Mucosa of gallbladder (tissue), 1 donor: ENCODE measurements at regions not wholly inside any gene's neighbourhood (a gene's known extent, or its start where the extent isn't known, plus 50 kb on each side); places are given as distances from the start of the nearest gene placed in this dataset.
"Not testable (repeated sequence)": the region's sequence is repeated elsewhere in the genome, so short reads cannot be mapped to it uniquely, and the experiment has no call there.

Source experiments
- DNase-seq: peaks from one replicate; pipeline ENCODE4 v3.0.0-alpha.2; 2020; ENCODE audit warnings: low spot score
- donor health status: DM: no; HTN: no; CAD: no.

DNA sequence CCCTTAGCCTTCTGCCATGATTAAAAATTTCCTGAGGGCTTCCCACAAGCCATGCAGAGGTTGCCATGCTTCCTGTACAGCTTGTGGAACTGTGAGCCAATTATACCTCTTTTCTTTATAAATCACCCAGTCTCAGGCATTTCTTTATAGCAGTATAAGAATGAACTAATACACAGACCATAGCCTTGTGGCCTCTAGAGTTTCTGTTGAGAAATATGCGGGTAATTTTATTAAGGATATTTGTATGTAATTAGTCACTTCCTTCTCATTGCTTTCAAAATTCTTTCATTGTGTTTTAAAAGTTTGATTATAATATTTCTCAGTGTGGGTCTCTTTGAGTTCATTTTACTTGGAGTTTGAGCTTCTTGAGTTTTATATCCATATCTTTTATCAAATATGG, 484.9 kb downstream of the COL12A1 start:
- DNase-seq, result no peak

DNA sequence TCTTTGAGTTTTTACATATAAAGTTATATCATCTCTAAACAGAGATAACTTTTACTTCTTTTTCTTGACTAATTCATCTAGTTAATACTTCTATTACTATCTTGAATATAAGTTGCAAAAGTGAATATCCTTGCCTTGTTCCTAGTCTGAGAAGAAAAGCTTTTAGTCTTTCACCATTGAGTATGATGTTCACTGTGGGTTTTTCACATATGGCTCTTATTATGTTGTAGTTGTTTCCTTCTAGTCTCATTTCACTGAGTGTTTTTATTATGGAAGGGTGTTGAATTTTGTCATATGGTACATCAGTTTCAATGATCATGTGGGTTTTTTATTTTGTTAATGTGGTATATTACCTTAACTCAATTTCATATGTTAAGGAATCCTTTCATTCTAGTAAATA, 488.3 kb downstream of the COL12A1 start:
- DNase-seq, result no peak

DNA sequence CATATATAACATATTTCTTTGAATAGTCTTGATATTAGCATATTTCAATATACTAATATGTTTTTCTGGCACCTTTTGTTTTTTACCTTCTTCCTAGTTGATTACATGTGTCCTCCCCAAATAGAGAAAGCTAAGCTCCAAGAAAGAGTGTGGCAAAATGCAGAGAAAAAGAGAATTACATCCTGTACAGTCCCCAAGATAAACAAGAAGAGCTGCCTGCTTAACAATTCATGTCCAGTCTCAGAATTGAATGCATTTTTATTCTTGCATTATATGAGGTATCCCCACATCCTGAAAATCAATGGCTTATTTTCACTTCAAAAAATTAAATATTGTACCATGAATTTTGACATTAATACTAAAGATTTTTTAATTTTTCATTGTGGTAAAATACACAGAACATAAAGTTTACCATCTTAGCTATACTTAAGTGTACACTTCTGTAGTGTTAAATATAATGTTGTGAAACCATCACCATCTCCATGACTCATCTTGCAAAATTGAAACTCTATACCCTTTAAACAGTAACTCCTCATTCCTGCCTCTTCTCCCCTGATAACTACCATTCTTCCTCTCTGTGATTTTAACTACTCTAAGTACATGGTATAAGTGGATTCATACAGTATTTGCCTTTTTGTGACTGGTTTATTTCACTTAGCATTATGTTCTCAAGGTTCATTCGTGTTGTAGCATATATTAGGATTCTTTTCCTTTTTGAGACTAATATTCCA, 490.3 kb downstream of the COL12A1 start:
- no peak for DNase-seq

DNA sequence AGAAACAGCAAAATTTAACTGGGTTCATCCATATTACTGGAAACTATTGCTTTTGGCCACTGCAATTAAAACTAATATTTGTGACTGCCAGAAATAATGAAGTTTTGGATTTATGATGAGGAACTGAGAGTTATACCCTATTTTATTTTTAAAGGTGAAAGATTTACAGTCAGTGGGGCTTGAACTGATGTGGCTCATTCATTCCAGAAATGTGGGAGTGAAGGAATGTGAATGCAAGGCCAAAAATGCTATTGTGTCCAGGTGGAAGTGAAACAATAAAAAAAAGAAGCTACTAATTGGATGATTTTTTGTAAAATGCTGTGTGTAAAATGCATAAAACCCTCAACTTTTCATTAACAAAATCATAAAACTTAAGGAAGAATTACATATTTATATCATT, 491.9 kb downstream of the COL12A1 start:
- DNase-seq, result no peak

DNA sequence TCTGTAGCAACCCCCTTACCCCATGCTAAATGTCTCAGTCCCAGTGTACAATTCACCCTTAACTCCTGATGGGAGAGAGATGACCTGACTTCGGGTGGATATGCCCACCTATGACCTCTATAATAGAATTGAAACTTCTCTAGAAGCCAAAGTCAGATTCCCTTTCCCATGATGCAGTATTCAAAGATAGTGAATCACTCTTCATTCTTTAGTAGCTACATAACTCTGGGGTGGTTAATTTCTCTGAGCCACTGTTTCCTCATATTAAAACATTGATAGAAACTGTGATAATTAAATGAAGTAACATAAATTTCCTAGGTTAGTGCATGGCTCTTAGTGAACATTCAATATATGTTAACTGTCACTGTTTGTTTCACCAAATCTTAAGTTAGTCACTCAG, 500.4 kb downstream of the COL12A1 start:
- DNase-seq, result no peak

DNA sequence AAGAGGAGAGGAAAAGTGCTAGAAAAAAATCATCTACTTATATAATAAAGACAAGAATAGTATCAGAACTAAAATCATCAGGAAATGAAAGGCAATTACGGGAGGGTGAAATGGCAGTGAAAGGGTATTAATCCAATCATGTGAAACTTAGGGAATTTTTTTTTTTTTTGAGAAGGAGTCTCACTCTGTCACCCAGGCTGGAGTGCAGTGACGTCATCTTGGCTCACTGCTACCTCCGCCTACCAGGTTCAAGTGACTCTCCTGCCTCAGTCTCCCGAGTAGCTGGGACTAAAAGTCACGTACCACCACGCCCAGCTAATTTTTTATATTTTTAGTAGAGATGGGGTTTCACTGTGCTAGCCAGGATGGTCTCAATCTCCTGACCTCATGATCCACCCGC, 501.3 kb downstream of the COL12A1 start:
- DNase-seq, result not testable (repeated sequence)

DNA sequence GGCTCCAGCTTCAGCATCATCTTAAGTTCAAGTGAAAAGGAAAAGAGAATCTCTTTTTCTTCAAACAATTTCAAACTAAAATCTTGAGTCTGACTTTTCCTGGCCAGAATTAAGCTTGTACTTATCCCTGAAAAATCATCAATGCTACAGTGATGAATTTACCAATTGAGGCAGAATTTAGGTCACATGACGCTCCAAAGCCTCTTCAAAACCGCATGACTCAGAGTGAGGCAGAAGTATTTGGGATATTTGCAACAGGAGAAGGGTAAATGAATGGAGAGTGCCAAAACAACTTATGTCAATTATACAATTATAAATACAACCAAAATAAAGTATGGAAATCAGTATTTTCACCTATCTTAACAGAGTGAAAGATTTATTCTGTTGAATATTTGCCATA, 515.5 kb downstream of the COL12A1 start:
- no peak for DNase-seq

DNA sequence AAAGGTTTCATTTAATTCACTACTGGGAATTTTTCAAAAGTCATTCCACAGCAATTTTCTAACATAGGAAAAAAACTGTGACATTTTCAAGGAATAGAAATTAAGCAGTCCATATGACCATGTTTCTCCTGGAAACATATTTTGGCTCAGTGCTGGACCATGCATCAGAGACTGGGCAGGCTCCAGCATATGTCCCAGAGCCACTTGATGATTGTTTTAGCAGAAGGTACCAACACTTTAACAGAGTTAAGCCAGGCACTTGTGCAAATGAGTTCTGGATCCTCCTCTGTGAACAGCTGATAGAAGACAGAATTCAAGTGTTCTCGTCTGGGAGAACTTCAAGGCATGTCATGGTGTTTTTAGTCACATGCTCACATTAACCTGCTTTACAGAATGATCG, 516.3 kb downstream of the COL12A1 start:
- no peak for DNase-seq

DNA sequence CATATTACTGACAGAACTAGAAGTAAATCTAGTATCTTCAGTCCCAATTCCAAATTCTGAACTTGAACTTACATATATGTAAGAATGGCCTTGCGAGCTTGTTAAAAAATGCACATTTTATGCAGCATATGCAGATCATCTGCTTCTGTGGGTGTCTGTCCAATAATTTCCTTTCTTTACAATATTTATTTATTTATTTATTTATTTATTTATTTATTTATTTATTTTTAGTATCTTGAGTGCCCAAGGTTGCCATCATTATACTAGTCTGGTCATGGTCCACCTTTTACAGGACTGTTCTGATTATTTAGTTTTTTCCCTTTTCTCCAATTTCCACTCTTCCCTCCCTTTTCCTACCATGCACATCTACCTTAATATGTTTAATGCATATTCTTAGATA, 528.4 kb downstream of the COL12A1 start:
- DNase-seq, result no peak

DNA sequence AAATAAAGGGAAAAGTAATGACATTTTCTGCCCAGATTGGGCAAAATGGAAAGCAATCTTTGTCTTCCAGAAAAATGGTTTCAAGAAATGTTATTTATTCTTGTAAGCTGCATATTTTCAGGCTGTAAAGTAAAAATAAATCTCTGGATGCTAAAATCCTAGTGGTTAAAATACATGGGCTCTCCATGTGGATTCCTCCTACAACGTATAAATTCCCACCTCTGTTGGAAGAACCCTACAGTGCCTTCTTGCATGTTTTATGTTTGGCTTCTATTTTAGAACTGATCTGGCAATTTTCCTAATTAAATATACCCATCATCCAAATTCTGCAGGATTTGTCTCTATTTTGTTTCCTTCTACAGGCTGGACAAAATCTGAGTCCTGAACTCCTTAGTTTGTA, 528.9 kb downstream of the COL12A1 start:
- no peak for DNase-seq

DNA sequence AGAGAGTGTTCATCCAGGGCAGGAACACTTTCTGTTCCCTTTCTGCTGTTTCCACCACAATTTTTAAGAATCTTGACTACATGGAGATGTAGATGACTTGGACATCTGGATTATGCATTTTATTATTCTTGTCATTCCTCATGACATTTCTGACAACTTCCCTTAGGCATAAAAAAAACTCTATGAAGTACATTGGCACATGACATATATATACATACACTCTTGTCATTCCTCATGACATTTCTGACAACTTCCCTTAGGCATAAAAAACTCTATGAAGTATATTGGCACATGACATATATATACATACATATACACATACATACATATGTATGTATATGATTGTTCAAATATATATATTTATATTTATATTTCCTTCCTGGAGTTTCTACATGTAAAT, 531.5 kb downstream of the COL12A1 start:
- DNase-seq, result no peak

DNA sequence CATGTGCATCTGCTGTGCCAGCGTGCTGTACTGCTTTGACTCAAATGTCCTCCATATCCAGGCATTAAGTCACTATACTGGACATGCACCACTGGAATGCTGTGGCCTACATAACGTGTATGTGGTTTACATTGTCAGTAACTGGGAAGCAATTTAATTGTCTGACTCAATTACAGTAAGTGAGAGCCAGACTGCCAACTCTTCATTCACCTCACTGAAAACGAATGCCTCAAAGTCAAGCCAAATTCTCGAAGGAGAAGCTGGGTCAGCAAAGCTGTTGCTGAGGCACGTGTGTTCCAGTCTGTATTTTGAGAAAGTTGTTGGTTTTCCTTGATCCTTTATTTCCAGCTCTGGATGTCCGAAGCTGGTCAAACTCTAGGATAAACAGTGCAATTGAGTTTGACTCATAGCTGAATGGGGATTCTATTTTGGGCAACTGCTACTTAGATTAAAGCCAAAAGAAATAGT, 534.3 kb downstream of the COL12A1 start:
- DNase-seq, result no peak

DNA sequence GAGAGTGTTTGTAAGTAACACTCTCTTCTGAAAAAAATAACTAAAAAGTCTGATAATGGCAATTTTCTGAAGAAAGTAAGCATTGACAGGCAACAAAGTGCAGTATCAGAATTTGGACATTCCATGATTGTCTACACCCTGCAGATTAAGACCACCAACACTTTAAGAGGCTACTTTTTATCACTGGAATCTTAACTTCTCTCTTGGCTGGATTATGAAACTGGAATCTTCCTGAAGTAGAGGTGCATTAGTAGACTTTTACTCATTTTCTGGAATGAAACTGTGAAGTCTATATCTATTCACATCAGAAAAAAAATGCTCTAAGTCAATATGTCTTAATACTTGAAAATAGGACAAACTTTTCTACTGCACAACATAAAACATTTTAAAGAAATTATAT, 547.5 kb downstream of the COL12A1 start:
- DNase-seq, result no peak

DNA sequence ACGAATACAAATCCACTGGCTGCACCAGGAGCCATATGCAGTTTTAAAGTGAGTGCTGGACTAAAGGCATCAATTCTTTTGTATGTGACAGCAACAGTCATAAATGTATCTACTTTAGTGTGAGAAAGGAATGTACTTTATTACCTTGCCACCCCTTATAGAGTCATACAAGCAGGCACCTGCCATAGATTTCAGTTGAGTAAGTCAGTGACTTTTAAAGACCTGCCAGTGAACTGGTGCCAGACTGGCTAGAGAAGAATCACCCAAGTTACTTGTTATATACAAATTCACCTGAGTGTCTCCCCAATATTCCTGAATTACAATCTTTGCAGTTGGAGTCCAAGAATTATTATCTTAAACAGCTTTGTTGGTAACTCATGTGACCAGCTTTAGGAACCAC, 547.9 kb downstream of the COL12A1 start:
- no peak for DNase-seq

DNA sequence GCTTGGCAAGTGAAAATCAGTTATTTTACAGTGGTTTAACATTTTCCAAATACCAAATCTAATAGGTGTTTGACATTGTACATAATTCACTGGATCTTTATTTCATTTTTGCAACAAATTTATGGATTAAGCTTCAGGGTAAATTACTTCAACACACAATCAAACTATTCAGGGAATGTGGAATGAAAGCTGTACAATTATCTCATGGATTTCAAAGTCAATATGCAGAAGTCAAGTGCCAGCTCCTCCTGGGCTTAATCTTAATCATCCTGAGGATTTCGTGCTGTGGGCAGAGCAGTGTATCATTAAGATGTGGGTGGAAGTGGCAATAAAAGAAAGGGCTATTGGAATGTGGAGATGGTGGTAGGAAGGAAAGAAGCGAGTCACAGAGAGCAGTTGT, 548.8 kb downstream of the COL12A1 start:
- DNase-seq, result no peak

DNA sequence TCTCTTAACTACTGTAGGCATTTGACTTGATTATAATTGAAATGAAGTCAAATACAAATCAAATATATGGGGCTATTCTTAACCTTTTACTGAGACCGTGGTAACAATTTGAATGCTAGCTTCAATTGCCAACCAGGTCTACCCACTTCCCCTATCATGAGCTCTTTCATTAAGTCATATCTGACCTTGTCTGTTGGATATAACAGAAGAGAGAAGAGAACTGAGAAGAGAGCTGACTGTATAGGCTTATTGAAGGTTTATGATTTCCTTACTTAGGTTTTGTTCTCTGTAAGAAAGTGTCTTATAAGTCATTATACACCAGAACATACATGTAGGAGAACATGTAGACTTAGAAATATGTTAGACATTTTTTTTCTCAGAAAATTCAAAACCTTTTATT, 549.4 kb downstream of the COL12A1 start:
- no peak for DNase-seq

DNA sequence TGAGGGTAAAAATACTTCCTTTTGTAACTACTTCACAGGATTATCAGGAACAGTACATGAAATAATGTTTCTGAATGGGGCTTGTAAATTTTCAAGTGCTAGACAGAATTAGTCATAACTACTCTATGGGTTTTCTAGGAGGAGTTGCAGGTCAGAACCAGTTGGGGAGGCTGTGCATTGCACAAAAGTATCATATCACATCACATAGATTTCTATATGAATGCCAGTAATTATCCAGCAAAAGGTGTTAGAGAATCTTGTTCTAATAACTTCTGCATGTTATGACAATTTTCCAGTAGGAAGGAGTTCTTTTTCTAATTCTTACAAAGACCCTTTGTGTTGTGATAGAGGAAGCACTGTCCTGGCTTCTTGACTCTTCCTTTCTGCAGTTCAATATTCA, 551.6 kb downstream of the COL12A1 start:
- no peak for DNase-seq

DNA sequence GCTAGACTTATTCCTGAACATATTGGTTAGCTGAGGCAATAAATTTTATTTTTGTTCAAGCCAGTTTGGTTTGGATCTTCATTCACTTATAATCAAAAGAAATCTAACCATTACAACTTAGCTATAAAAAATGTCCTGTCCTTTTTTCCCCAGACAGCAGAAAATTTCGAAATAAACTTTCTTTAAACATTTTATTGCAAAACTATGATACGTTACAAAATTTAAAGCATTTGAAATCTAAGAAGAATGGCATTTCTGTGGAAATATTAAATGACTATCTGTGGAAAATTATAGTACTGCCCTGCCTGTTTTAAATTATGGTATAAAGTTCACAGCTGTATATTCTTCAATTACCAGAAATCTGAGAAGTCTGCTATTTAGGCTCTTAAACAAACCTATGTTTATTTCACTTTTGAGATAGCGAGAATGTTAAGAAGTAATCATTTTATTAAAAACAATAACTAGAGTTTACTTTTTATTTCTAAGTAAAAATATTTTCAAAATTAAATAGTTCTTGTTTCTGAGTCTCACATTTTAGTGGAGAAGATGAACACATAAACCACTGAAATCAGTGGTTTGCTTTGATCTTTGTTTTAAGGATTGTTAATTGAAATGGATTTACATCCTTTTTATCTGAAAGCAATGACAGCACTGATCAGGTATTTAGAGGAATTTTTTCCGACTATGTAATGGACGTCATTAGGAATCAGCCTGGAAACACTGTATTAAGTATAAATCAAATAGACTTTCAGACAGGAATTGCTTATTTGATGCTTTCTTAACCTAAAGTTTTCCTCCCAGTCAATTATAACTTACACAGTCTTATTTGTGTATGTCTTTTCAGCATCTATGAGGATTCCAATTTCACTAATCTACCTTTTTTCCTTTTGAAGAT, 553.7 kb downstream of the COL12A1 start:
- DNase-seq, result no peak

DNA sequence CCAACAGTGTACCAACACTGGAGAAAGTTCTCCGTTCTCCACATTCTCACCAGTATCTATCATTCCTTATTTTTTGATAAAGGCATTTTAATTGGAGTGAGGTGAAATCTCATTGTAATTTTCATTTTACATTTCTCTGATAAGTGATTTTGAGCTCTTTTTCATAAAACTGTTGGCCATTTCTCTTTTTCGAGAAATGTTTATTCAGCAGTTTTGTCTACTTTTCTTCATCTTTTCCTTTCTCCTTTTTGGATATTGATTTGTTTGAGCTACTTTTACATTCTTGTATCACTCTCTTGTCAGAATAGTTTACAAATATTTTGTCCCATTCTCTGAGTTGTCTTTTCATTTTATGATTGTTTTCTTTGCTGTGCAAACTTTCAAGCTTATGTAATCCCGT, 555.2 kb downstream of the COL12A1 start:
- no peak for DNase-seq

DNA sequence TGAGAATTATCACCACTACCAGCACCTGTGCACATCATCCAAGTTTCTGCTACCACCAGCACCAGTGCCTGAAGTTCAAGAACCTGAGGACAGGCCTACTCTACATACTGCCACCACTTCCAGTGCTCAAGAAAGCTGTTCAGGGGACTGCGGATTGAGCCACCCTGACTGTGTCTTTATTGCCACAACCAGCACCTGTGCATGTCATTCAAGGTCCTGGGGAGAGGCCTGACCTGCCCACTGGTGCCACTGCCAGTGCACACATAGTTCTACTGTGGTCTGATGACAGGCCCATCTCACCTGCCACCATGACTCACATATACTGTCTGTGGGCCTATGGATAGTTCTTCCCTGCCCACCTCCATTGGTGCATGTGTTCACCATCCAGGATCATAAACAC, 559.4 kb downstream of the COL12A1 start:
- DNase-seq, result no peak

DNA sequence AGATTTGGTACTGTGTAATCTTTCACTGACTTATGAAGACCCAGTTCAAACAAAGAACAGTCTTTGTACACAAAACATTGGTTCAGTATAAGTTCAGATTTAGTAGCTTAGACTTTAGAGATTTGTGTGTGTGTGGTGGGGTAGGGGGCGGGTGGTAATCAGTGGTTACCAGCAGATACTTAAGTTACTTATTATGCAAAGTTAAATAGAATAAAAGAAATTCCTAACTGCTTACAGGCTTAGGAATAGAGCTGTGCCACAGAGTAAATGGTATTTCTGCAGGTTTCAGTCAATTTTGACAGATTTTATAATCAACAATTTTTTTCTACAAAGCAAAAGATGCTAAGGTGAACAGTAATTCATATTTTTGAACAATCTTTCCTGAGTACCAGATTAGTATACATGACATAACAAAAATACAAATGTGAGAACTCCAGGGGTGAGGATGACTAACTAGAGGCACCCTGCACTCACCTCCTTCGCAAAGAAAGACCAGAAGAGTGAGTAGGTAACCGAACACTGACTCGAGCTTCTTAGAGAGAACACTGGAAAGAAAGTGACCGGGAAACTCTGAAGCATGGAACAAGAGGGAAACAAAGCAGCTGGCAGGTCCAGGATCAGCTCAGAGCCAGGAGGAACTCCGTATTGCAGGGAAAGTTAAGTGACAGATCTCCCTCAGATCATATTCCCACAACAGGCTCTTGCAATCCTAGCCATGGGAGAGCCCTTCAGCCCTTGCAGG, 560.6 kb downstream of the COL12A1 start:
- DNase-seq, result no peak

DNA sequence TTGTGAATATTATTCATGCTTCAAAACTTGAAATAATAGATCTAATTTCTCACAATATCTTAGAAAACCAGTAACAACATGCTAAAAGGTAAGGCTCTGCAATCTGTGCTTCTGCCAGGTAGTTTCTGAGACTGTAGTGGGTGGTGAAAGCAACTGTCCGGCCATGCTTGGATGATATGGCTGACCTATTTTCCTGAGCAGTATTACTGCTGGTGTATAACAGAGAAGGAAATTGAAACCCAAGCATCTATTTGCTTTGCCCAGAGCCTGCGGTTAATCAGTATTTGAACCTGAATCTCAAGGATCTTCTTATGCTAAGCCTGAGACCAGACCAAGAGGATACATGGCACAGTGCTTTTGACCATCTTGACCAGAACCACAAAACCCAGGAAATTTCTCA, 563.8 kb downstream of the COL12A1 start:
- DNase-seq, result no peak

DNA sequence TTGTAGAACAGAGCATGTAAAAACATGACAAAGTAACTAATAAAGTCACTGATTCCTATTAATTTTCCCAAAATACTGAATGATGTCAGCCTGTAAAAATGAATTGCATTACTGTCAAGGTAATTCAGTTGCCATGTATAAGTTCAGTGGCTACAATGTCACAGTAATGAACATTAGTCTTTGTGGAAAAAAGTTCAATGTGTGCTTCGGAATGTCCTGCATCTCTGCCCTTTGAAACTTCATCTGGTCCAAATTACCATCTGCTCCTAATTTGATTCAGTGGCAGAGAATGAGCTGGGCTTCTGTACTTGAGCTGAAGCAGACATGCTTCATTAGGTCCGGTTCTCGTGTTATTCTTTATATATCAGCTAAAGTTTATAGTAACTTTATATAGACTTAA, 567.4 kb downstream of the COL12A1 start:
- DNase-seq, result no peak
